Thoracic aorta (tissue), 2 donors: ENCODE measurements at regions not wholly inside any gene's neighbourhood (a gene's known extent, or its start where the extent isn't known, plus 50 kb on each side); places are given as distances from the start of the nearest gene placed in this dataset.

ENCODE experiments used
- ATAC-seq: fragments of 150-250 bp; one replicate; pipeline ENCODE4 v1.8.0; 2017; ENCODE audit warnings: low read depth; ENCODE audit not compliant: insufficient number of reproducible peaks, low FRiP score
- DNase-seq: peaks from one replicate; pipeline ENCODE4 v3.0.0-alpha.2; 2020; ENCODE audit warnings: low spot score
- H3K27ac ChIP-seq, 2 donors: fragments of 200-600 bp; sonication (generic); 1 replicate in 1 of 2; 2 replicates in 1 of 2; pipeline ENCODE4 v1.5.1; 2016; ENCODE audit warnings: mild to moderate bottlenecking in 2 of 2, moderate library complexity in 2 of 2
- H3K27me3 ChIP-seq: fragments of 200-600 bp; sonication (generic); replicated peaks from 2 replicates; pipeline ENCODE4 v1.6.0; 2016; ENCODE audit warnings: mild to moderate bottlenecking; ENCODE audit not compliant: insufficient read depth
- H3K36me3 ChIP-seq: fragments of 200-600 bp; sonication (generic); one replicate; pipeline ENCODE4 v1.5.1; 2016
- H3K4me1 ChIP-seq, 2 donors: fragments of 200-600 bp; sonication (generic); 1 replicate in 1 of 2; 2 replicates in 1 of 2; pipeline versions ENCODE4 v1.5.1 to v1.6.0; 2016; ENCODE audit warnings: low read depth in 2 of 2, mild to moderate bottlenecking in 1 of 2; ENCODE audit not compliant: control insufficient read depth in 1 of 2
- H3K4me3 ChIP-seq: fragments of 200-600 bp; sonication (generic); 2 replicates; pipeline ENCODE4 v1.5.1; 2016; ENCODE audit warnings: mild to moderate bottlenecking
- H3K9me3 ChIP-seq: fragments of 200-600 bp; sonication (generic); 2 replicates; pipeline ENCODE4 v1.5.1; 2016
- TF ChIP-seq, protein P1 (sequence below): fragments of 200-600 bp; sonication (generic); IDR thresholded peaks from one replicate; pipeline ENCODE4 v1.5.1; 2019; ENCODE audit warnings: antibody characterized with exemption

DNA sequence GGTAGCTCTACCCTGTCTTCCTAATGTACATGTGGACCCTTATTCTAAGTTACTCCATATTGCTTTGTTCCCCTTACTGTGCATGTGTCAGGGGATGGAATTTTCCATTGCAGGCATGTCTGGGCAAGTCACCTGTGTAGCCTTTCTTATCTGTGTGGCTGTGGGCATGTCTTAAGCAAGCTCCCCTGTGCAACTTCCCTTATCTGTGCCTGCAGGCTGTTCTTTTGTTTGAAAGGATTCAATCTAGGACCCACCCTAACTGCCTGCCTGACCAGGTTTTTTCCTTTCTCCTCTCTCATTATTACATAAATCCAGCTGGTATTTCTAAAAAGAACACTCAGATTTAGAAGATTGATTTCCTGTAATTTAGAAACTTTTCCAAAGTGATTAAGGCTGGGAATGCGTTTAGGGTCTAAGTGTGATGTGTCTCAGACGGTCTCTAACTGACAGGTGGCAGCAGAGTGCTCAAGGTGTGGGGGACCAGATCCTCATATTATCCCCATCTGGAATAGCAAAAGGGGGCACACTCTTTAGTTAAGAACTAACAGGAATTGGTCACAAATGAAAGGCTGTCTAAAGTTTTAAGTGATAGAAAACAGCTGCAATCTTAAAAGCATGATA is 198.9 kb upstream of the PPP1R2C start:
- H3K27me3 ChIP-seq = no peaks in the 10 kb centered on the region
- no peaks in the 10 kb centered on the region for H3K36me3 ChIP-seq
- no peaks in the 10 kb centered on the region for H3K4me1 ChIP-seq
- TF ChIP-seq, protein P1, sequence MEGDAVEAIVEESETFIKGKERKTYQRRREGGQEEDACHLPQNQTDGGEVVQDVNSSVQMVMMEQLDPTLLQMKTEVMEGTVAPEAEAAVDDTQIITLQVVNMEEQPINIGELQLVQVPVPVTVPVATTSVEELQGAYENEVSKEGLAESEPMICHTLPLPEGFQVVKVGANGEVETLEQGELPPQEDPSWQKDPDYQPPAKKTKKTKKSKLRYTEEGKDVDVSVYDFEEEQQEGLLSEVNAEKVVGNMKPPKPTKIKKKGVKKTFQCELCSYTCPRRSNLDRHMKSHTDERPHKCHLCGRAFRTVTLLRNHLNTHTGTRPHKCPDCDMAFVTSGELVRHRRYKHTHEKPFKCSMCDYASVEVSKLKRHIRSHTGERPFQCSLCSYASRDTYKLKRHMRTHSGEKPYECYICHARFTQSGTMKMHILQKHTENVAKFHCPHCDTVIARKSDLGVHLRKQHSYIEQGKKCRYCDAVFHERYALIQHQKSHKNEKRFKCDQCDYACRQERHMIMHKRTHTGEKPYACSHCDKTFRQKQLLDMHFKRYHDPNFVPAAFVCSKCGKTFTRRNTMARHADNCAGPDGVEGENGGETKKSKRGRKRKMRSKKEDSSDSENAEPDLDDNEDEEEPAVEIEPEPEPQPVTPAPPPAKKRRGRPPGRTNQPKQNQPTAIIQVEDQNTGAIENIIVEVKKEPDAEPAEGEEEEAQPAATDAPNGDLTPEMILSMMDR = no peak
- no peak overlapping the region for H3K4me3 ChIP-seq
- no peak overlapping the region for H3K27ac ChIP-seq
- H3K9me3 ChIP-seq = no peaks in the 10 kb centered on the region
- DNase-seq (no peak), ATAC-seq (no peak)

DNA sequence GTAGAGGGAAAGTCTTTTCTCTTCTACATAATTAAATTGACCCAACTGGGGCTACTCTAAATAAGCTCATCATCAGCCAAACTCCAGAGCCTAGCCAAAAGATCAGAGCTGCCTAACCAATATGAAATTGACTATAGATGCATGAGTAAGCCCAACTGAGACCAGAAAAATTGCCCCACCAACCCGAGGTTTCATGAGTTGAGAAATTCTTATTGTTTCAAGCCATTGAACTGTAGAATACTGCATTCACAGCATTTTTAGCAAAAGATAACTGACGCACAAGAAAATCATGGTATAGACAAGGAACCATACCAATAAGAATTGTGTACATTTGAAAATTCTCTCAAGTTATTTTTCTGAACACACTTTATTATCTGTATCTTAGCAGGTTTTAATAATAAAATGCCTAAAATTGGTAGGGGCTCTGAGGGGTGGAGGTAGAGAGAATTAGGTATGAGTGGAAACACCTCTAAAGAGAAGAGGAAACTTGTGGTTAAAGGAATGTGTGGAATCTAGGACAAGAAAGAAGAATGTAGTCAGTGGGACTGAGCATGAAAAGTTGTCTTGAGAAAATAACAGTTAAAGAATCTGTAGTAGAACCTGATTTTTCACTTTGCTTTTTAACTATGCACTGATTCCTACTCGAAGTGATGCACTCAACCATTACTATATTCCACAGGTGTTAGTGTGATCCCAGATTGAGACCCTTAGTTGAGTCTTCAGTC is 200.9 kb upstream of the PPP1R2C start:
- TF ChIP-seq, protein P1 = no peak
- Histone ChIP-seq H3K4me1 (no peaks in the 10 kb centered on the region), H3K27me3 (no peaks in the 10 kb centered on the region), H3K4me3 (no peak overlapping the region), H3K27ac (no peak overlapping the region), H3K9me3 (no peaks in the 10 kb centered on the region), H3K36me3 (no peaks in the 10 kb centered on the region)
- DNase-seq (no peak), ATAC-seq (no peak)

DNA sequence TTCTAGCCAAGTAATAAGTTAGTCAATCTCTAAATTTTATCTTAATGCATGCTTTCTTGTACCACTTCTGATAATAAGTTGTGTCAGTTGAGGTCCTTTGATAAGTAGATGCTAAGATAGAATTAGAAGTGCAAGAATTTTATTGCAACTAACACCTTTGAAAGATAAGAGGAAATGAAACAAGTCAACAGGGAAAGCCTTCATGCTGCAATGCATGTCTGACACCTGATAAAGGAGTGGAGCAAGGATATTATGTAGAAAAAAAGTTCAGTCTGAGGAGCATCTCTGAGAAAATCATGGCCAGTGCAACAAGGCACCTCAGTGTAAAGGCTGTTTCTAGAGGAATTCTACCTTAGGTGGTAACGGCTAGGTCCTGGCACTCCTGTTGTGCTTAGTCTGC is 210.7 kb upstream of the PPP1R2C start:
- H3K27me3 ChIP-seq = no peaks in the 10 kb centered on the region
- H3K4me1 ChIP-seq = no peaks in the 10 kb centered on the region
- TF ChIP-seq, protein P1 = no peak
- DNase-seq (no peak), ATAC-seq (no peak)
- H3K36me3 ChIP-seq = no peaks in the 10 kb centered on the region
- no peaks in the 10 kb centered on the region for H3K9me3 ChIP-seq
- no peak overlapping the region for H3K4me3 ChIP-seq
- no peak overlapping the region for H3K27ac ChIP-seq

DNA sequence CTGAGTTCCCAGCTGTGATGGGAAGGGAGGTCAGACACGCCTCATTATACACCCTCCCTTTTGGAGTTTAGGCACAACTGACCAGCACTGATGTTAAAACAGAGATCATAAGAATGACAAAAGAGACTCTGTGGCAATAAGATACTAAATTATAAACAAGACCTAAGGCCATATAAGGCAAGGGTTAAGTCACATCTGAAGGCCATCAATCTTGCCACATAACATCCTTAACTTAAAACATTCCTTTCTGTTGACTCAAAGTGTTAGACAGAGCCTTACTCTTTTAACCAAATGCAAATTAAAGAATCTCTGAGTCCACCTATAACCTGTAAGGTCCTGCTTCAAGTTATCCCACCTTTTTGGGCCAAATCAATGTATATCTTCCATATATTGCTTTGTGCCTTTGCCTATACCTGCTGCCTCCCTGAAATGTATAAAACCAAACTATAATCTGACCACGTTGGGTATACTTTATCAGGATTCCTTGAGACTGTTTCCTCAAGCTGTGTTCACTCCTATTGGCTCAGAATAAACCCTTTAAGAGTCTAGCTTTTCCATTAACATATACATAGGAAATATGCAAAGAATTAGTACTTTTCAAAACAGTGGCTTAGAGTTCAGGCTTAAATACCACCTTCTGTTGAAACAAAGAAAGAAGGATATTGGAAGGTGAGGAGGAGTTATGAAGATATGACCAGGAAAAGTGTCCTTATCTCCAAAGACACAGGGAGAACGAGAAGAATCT is 214.4 kb upstream of the PPP1R2C start:
- no peak overlapping the region for H3K4me3 ChIP-seq
- DNase-seq (no peak), ATAC-seq (no peak)
- H3K4me1 ChIP-seq = no peaks in the 10 kb centered on the region
- no peak overlapping the region for H3K27ac ChIP-seq
- no peaks in the 10 kb centered on the region for H3K27me3 ChIP-seq
- H3K36me3 ChIP-seq = no peaks in the 10 kb centered on the region
- TF ChIP-seq, protein P1 = no peak
- no peaks in the 10 kb centered on the region for H3K9me3 ChIP-seq

DNA sequence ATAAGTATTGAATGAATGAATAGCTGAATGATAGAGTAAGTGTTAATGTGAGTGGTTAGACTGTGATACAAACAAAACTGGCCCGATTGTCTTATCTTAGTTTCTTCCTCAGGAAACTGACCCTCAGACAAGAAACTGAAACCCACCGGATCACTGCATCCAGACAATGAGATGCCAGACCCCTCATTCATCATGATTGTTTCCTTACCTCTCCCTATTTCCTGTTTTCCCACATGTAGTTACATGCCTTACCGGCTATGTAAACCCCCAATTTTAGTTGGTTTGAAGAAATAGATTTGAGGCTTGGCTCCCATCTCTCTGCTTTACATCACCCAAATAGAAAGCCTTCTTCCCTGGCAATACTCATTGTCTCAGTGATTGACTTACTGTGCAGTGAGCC is 218.9 kb upstream of the PPP1R2C start:
- Histone ChIP-seq H3K4me3 (no peak overlapping the region), H3K27me3 (no peaks in the 10 kb centered on the region), H3K27ac (no peak overlapping the region), H3K36me3 (no peaks in the 10 kb centered on the region), H3K4me1 (no peaks in the 10 kb centered on the region), H3K9me3 (no peaks in the 10 kb centered on the region)
- no peak for DNase-seq
- no peak for ATAC-seq
- TF ChIP-seq, protein P1 = no peak
